AG04450 (cell line): ENCODE measurements at regions not wholly inside any gene's neighbourhood (a gene's known extent, or its start where the extent isn't known, plus 50 kb on each side); places are given as distances from the start of the nearest gene placed in this dataset.

Source experiments
- CTCF ChIA-PET: fragments of 300-600, 350-600 bp; formaldehyde crosslinking; extraction: SDS; loops from one replicate; lab custom pipeline; 2022; ENCODE audit warnings: antibody characterized with exemption, inconsistent platforms; lab: Charles Lee
- POLR2A ChIA-PET: fragments of 350-600 bp; formaldehyde crosslinking; extraction: SDS; loops from one replicate; lab custom pipeline; 2021; ENCODE audit warnings: antibody characterized with exemption, inconsistent platforms; lab: Yijun Ruan, JAX
- DNase-seq: peaks from one replicate; pipeline ENCODE4 v3.0.0-alpha.2; 2011; ENCODE audit warnings: low read depth, low spot score
- H3K27ac ChIP-seq: one replicate; pipeline ENCODE4 v1.5.1; 2012; ENCODE audit warnings: low read depth, low read length, control low read depth
- H3K27me3 ChIP-seq: one replicate; pipeline ENCODE4 v1.6.0; 2012; ENCODE audit warnings: low read length; ENCODE audit not compliant: control insufficient read depth, insufficient read depth
- H3K4me3 ChIP-seq: 2 replicates; pipeline ENCODE4 v1.5.1; 2011; ENCODE audit warnings: mild to moderate bottlenecking, low read depth, low read length, control low read depth
- H3K9me3 ChIP-seq: 2 replicates; pipeline ENCODE4 v1.5.1; 2012; ENCODE audit warnings: low read length; ENCODE audit not compliant: control insufficient read depth, insufficient read depth
- CTCF ChIP-seq: IDR thresholded peaks from 2 replicates; pipeline ENCODE4 v1.5.1; 2011; ENCODE audit warnings: low read depth, low read length, control low read depth, inconsistent platforms

GRCh38 chr5:33339413-33339812 lies 101.4 kb upstream of the TARS1 start:
- no peak for TF ChIP-seq CTCF
- CTCF ChIA-PET, result interaction anchor here (0.7 kb wide), 1 partner anchor 614 kb away, joined by 3 read pairs; no protein-coding TSS in a partner anchor
- DNase-seq, result no peak
- H3K27ac ChIP-seq, result no peak overlapping the region
- POLR2A ChIA-PET, result no interaction called here
- no peaks in the 10 kb centered on the region for H3K9me3 ChIP-seq
- no peaks in the 10 kb centered on the region for H3K27me3 ChIP-seq
- H3K4me3 ChIP-seq, result no peak overlapping the region

DNA sequence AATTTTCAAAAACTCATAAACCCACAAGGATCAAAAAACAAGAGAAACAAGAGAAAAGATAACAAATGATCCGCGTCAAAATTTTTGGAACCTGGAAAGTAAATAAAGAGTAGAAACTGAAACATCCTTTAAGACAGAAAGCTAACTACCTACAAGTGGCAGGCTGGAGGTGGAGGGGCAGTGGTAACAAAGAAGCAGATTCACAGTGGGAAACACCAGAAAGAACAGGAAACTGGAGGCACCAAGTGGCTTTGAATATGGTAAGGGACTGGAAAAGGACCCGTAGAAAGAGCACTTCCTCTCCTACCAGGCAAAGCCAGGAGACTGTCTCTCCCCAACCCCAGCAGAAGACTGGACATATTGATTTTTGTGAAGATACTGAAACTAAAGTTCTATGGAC lies 100.6 kb upstream of the TARS1 start:
- Histone ChIP-seq H3K27me3 (no peaks in the 10 kb centered on the region), H3K4me3 (no peak overlapping the region), H3K9me3 (no peaks in the 10 kb centered on the region), H3K27ac (no peak overlapping the region)
- no peak for DNase-seq
- CTCF ChIA-PET, result no interaction called here
- TF ChIP-seq CTCF, result no peak
- POLR2A ChIA-PET, result no interaction called here

DNA sequence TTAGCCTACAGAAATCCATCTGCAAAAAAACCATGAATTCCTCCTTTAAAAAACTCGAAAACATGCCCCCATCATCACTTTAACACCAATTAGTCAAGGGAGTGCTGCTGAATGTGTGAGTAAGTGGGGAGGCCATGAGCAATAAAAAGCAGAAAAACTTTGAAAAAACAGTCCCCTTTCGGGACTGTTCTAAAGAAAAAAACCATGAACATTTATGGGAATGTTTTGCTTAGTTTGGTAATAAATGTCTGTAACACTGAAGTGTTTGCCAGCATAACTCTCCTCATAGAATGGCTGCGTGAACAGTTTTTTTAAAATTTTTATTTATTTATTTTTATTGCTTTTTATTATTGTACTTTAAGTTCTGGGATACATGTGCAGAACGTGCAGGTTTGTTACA lies 99.4 kb upstream of the TARS1 start:
- no peak for TF ChIP-seq CTCF
- no peaks in the 10 kb centered on the region for H3K9me3 ChIP-seq
- ChIA-PET CTCF (no interaction called here), POLR2A (no interaction called here)
- H3K4me3 ChIP-seq, result no peak overlapping the region
- no peaks in the 10 kb centered on the region for H3K27me3 ChIP-seq
- no peak for DNase-seq
- no peak overlapping the region for H3K27ac ChIP-seq

GRCh38 chr5:33343676-33344327 lies 97.0 kb upstream of the TARS1 start:
- Histone ChIP-seq H3K4me3 (no peak overlapping the region), H3K27ac (peak overlapping the region; percentile 59), H3K27me3 (no peaks in the 10 kb centered on the region), H3K9me3 (no peaks in the 10 kb centered on the region)
- peak; percentile 59 for DNase-seq
- TF ChIP-seq CTCF, result no peak
- CTCF ChIA-PET, result interaction anchor here (0.9 kb wide), 1 partner anchor 415 kb away, joined by 3 read pairs; no protein-coding TSS in a partner anchor
- POLR2A ChIA-PET, result interaction anchor here (0.8 to 1.3 kb wide), 4 partner anchors 11 to 33 kb away, joined by 3 to 5 read pairs (median 3); no protein-coding TSS in a partner anchor

DNA sequence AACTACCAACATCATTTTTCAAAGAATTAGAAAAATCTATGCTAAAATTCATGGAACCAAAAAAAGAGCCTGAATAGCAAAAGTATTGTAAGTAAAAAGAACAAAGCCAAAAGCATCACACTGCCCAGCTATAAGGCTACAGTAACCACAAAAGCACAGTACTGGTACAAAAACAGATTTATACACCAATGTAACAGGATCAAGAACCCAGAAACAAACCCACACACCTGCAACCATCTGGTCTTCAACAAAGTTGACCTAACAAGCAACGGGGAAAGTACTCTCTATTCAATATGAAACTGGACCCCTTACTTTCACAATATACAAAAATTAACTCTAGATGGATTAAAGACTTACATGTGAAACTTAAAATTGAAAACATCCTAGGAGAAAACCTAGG lies 94.2 kb upstream of the TARS1 start:
- Histone ChIP-seq H3K9me3 (no peaks in the 10 kb centered on the region), H3K27ac (no peak overlapping the region), H3K4me3 (no peak overlapping the region), H3K27me3 (no peaks in the 10 kb centered on the region)
- ChIA-PET CTCF (no interaction called here), POLR2A (no interaction called here)
- no peak for TF ChIP-seq CTCF
- DNase-seq, result no peak
